ENCODE measurements at regions not wholly inside any gene's neighbourhood (a gene's known extent, or its start where the extent isn't known, plus 50 kb on each side); places are given as distances from the start of the nearest gene placed in this dataset.

- CTCF ChIA-PET = no interaction called here
- Mint-ChIP-seq H3K4me3 (ENCODE audit: low read depth, unreplicated experiment) (no peak overlapping the region), H3K36me3 (ENCODE audit: insufficient read depth, unreplicated experiment) (no peaks in the 10 kb centered on the region)
Measured at GRCh38 chr11:103542851-103543250, 433.6 kb downstream of the DYNC2H1 start.

GRCh38 chr11:103543456-103543855 is 434.2 kb downstream of the DYNC2H1 start:
- no peak overlapping the region for H3K27ac Mint-ChIP-seq (ENCODE audit: unreplicated experiment)
- TF ChIP-seq, protein P1, sequence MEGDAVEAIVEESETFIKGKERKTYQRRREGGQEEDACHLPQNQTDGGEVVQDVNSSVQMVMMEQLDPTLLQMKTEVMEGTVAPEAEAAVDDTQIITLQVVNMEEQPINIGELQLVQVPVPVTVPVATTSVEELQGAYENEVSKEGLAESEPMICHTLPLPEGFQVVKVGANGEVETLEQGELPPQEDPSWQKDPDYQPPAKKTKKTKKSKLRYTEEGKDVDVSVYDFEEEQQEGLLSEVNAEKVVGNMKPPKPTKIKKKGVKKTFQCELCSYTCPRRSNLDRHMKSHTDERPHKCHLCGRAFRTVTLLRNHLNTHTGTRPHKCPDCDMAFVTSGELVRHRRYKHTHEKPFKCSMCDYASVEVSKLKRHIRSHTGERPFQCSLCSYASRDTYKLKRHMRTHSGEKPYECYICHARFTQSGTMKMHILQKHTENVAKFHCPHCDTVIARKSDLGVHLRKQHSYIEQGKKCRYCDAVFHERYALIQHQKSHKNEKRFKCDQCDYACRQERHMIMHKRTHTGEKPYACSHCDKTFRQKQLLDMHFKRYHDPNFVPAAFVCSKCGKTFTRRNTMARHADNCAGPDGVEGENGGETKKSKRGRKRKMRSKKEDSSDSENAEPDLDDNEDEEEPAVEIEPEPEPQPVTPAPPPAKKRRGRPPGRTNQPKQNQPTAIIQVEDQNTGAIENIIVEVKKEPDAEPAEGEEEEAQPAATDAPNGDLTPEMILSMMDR (IDR thresholded peaks at IDR 0.05; ENCODE audit: unreplicated experiment) = no peak
- no peak for DNase-seq
- H3K4me3 Mint-ChIP-seq (ENCODE audit: low read depth, unreplicated experiment) = no peak overlapping the region
- CTCF ChIA-PET = no interaction called here
- no TSS peak for BruUV-seq (replicated peaks)
- intact Hi-C loops (cut with micrococcal nuclease; ENCODE audit: unreplicated experiment) = no loop called here
- H3K4me1 Mint-ChIP-seq (ENCODE audit: low read depth, unreplicated experiment) = no peaks in the 10 kb centered on the region
- no peaks in the 10 kb centered on the region for H3K36me3 Mint-ChIP-seq (ENCODE audit: insufficient read depth, unreplicated experiment)
- H3K9me3 Mint-ChIP-seq (ENCODE audit: low read depth, unreplicated experiment) = no peaks in the 10 kb centered on the region
- H3K27me3 Mint-ChIP-seq (ENCODE audit: unreplicated experiment) = no peaks in the 10 kb centered on the region

More at GRCh38 chr11:103542851-103543250, 433.6 kb downstream of the DYNC2H1 start:
- no TSS peak for BruUV-seq (replicated peaks)
- intact Hi-C loops (cut with micrococcal nuclease; ENCODE audit: unreplicated experiment) = no loop called here
- Mint-ChIP-seq H3K9me3 (ENCODE audit: low read depth, unreplicated experiment) (no peaks in the 10 kb centered on the region), H3K27ac (ENCODE audit: unreplicated experiment) (no peak overlapping the region), H3K27me3 (ENCODE audit: unreplicated experiment) (no peaks in the 10 kb centered on the region), H3K4me1 (ENCODE audit: low read depth, unreplicated experiment) (no peaks in the 10 kb centered on the region)
- DNase-seq = no peak
- TF ChIP-seq, protein P1 (IDR thresholded peaks at IDR 0.05; ENCODE audit: unreplicated experiment) = no peak

DNA sequence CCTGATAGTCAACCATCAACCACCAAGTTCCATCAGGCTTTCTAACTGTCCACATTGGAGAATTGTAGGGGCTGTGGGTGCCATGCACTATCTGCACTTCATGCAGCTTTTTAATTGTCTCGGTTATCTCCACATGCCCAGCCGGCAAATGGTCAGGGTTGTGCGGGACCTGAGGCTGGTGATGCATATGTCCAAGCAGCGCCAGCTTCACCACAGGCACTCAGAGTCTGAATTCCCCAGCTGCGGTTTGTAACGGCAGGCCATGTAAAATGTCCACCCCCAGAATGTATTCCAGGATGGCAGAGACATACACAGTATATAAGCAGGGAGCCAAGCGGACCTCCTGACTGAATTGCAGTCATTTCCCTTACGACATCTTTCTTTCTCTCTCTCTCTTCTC is 435.6 kb downstream of the DYNC2H1 start:
- TF ChIP-seq, protein P1 (IDR thresholded peaks at IDR 0.05; ENCODE audit: unreplicated experiment) = no peak
- intact Hi-C loops (cut with micrococcal nuclease; ENCODE audit: unreplicated experiment) = no loop called here
- CTCF ChIA-PET = no interaction called here

DNA sequence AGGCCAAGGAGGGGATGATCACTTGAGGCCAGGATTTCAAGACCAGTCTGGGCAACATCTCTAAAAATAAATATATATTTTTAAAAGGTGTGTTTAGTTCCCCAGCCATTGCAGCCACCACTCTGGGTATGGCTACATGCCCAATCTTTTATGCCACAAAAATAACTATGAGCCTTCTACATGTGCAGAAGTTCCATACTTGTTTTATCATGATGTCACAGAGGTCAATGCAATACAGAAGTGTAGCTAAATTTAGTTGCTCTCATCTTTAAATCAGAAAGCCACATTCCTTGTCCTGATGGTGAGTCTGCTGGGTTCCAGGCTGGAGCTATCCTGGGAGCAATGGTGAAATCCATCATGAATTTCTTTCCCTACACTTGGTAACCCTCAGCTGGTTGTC is 436.3 kb downstream of the DYNC2H1 start:
- intact Hi-C loops (cut with micrococcal nuclease; ENCODE audit: unreplicated experiment) = no loop called here
- Mint-ChIP-seq H3K4me3 (ENCODE audit: low read depth, unreplicated experiment) (no peak overlapping the region), H3K27me3 (ENCODE audit: unreplicated experiment) (no peaks in the 10 kb centered on the region), H3K27ac (ENCODE audit: unreplicated experiment) (no peak overlapping the region), H3K9me3 (ENCODE audit: low read depth, unreplicated experiment) (no peaks in the 10 kb centered on the region), H3K4me1 (ENCODE audit: low read depth, unreplicated experiment) (no peaks in the 10 kb centered on the region), H3K36me3 (ENCODE audit: insufficient read depth, unreplicated experiment) (no peaks in the 10 kb centered on the region)
- no TSS peak for BruUV-seq (replicated peaks)
- CTCF ChIA-PET = no interaction called here
- DNase-seq = no peak
- TF ChIP-seq, protein P1 (IDR thresholded peaks at IDR 0.05; ENCODE audit: unreplicated experiment) = no peak

More for the DNA sequence above, 435.6 kb downstream of the DYNC2H1 start:
- H3K9me3 Mint-ChIP-seq (ENCODE audit: low read depth, unreplicated experiment) = no peaks in the 10 kb centered on the region
- H3K4me1 Mint-ChIP-seq (ENCODE audit: low read depth, unreplicated experiment) = no peaks in the 10 kb centered on the region
- no peak overlapping the region for H3K4me3 Mint-ChIP-seq (ENCODE audit: low read depth, unreplicated experiment)
- no TSS peak for BruUV-seq (replicated peaks)
- no peaks in the 10 kb centered on the region for H3K27me3 Mint-ChIP-seq (ENCODE audit: unreplicated experiment)
- no peaks in the 10 kb centered on the region for H3K36me3 Mint-ChIP-seq (ENCODE audit: insufficient read depth, unreplicated experiment)
- no peak for DNase-seq
- H3K27ac Mint-ChIP-seq (ENCODE audit: unreplicated experiment) = no peak overlapping the region
